ENCODE measurements at regions not wholly inside any gene's neighbourhood (a gene's known extent, or its start where the extent isn't known, plus 50 kb on each side); places are given as distances from the start of the nearest gene placed in this dataset.
A peak's percentile ranks its signal among the peaks of the same experiment; 100 is the strongest.

GRCh38 chr20:51221791-51222408 lies 199.0 kb upstream of the KCNG1 start:
- DNase-seq (ENCODE audit: low spot score in 2 of 2) = peak in 1 of 2 donors; percentile 78
- WGBS, 2 donors = 21 to 25% methylated on average over 15 of the region's 15 CpGs
- TF ChIP-seq POLR2A (IDR thresholded peaks at IDR 0.05) (no peak), CTCF (IDR thresholded peaks at IDR 0.05) (no peak)

GRCh38 chr20:51221103-51221502 lies 198.2 kb upstream of the KCNG1 start:
- TF ChIP-seq CTCF (IDR thresholded peaks at IDR 0.05) = no peak
- TF ChIP-seq POLR2A (IDR thresholded peaks at IDR 0.05) = no peak
- no peak for DNase-seq (ENCODE audit: low spot score in 2 of 2)
- intact Hi-C loops (cut with DNase I; ENCODE audit: low total_unique reads) = no loop called here
- WGBS, 2 donors = 93 to 98% methylated on average over 4 of the region's 4 CpGs
- no peak overlapping the region for H3K4me3 ChIP-seq (ENCODE audit: low read depth, poor library complexity, severe bottlenecking)

More at GRCh38 chr20:51221791-51222408, 199.0 kb upstream of the KCNG1 start:
- intact Hi-C loops (cut with DNase I; ENCODE audit: low total_unique reads) = no loop called here
- H3K4me3 ChIP-seq (ENCODE audit: low read depth, poor library complexity, severe bottlenecking) = no peak overlapping the region

- intact Hi-C loops (cut with DNase I; ENCODE audit: low total_unique reads) = no loop called here
- 24 to 30% methylated on average over 15 of the region's 15 CpGs for WGBS, 2 donors
- TF ChIP-seq POLR2A (IDR thresholded peaks at IDR 0.05) (no peak), CTCF (IDR thresholded peaks at IDR 0.05) (peak in 1 of 3 donors; percentile 19)
- DNase-seq (ENCODE audit: low spot score in 2 of 2) = peak in 1 of 2 donors; percentile 85
- H3K4me3 ChIP-seq (ENCODE audit: low read depth, poor library complexity, severe bottlenecking) = no peak overlapping the region
These were observed 197.4 kb upstream of the KCNG1 start for GRCh38 chr20:51220293-51220706.

DNA sequence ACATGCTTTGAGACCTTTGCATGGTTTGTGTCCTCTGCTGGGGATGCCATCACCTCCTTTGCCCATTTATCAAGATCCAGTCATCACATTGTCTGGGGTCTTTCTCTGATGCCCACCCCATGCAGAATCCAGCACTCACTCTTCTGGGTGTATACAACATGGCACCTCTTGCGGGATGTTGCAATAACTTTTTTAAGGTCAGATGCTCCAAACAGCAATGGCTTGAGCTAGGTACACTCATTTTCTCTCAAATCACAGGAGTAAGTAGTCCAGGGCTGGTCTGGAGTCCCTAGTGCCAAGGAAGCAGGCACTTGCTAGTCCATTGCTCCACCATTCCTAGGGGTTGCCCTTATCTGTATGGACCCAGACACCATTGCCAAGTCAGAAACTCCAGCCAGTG lies 196.6 kb upstream of the KCNG1 start:
- intact Hi-C loops (cut with DNase I; ENCODE audit: low total_unique reads) = no loop called here
- TF ChIP-seq CTCF (IDR thresholded peaks at IDR 0.05) (no peak), POLR2A (IDR thresholded peaks at IDR 0.05) (no peak)
- H3K4me3 ChIP-seq (ENCODE audit: low read depth, poor library complexity, severe bottlenecking) = no peak overlapping the region
- 94 to 100% methylated on average over 1 of the region's 1 CpG for WGBS, 2 donors
- DNase-seq (ENCODE audit: low spot score in 2 of 2) = peak in 1 of 2 donors; percentile 50

- no peak overlapping the region for H3K4me3 ChIP-seq (ENCODE audit: low read depth, poor library complexity, severe bottlenecking)
- no peak for TF ChIP-seq CTCF (IDR thresholded peaks at IDR 0.05)
- TF ChIP-seq POLR2A (IDR thresholded peaks at IDR 0.05) = no peak
- intact Hi-C loops (cut with DNase I; ENCODE audit: low total_unique reads) = no loop called here
- 89 to 93% methylated on average over 1 of the region's 1 CpG for WGBS, 2 donors
- DNase-seq (ENCODE audit: low spot score in 2 of 2) = no peak
These were observed 195.7 kb upstream of the KCNG1 start for GRCh38 chr20:51218603-51219002.

Data from lower leg skin (tissue), 4 donors.